Mucosa of descending colon (tissue), 3 donors: ENCODE measurements at regions not wholly inside any gene's neighbourhood (a gene's known extent, or its start where the extent isn't known, plus 50 kb on each side); places are given as distances from the start of the nearest gene placed in this dataset.

ENCODE experiments used
- ATAC-seq: fragments of 200-7000 bp; cut with Tn5 transposase; one replicate; pipeline ENCODE4 v1.9.1; 2020; ENCODE audit warnings: mild to moderate bottlenecking, moderate library complexity
- DNase-seq, 3 donors: peaks; one replicate each; pipeline ENCODE4 v3.0.0-alpha.2; 2020
- H3K36me3 ChIP-seq: fragments of 200-600 bp; one replicate; pipeline ENCODE4 v1.8.0; 2021; ENCODE audit warnings: low read depth, mild to moderate bottlenecking
- H3K4me1 ChIP-seq: fragments of 200-600 bp; one replicate; pipeline ENCODE4 v1.8.0; 2021; ENCODE audit warnings: low read depth, mild to moderate bottlenecking
- H3K4me3 ChIP-seq: fragments of 200-600 bp; one replicate; pipeline ENCODE4 v1.8.0; 2021; ENCODE audit warnings: mild to moderate bottlenecking
- H3K9me3 ChIP-seq: fragments of 200-600 bp; one replicate; pipeline ENCODE4 v1.8.0; 2021; ENCODE audit warnings: mild to moderate bottlenecking
- CTCF ChIP-seq: fragments of 200-600 bp; IDR thresholded peaks from one replicate; pipeline ENCODE4 v1.8.0; 2022; ENCODE audit warnings: antibody characterized with exemption, mild to moderate bottlenecking
- intact Hi-C, 2 donors: fragments of 100-400 bp; cut with DNase I in 1 of 2; cut with micrococcal nuclease in 1 of 2; formaldehyde crosslinking; loops; one replicate each; pipeline versions ENCODE4 v1.11.0 to v1.11.1; 2022; cut with DNase I, micrococcal nuclease
- donor health status: DM: no; HTN: no; CAD: no; lungs with moderate emphysema.
- donor health status: DM: no; HTN: no; CAD: no.
- donor health status: DM: no; HTN: yes; CAD: no.

- no peaks in the 10 kb centered on the region for H3K9me3 ChIP-seq
- intact Hi-C loops = no loop called here
- no peak overlapping the region for H3K4me3 ChIP-seq
- no peaks in the 10 kb centered on the region for H3K4me1 ChIP-seq
- no peak for DNase-seq
- no peak for TF ChIP-seq CTCF
- no peaks in the 10 kb centered on the region for H3K36me3 ChIP-seq
- ATAC-seq = no peak
Observed at GRCh38 chr11:92881940-92882450, 87.5 kb upstream of the MTNR1B start.

GRCh38 chr11:92882828-92883611, 86.4 kb upstream of the MTNR1B start:
- Histone ChIP-seq H3K9me3 (no peaks in the 10 kb centered on the region), H3K4me3 (no peak overlapping the region), H3K36me3 (no peaks in the 10 kb centered on the region), H3K4me1 (no peaks in the 10 kb centered on the region)
- no peak for TF ChIP-seq CTCF
- DNase-seq (no peak), ATAC-seq (no peak)
- intact Hi-C loops = no loop called here

GRCh38 chr11:92885600-92885999, 83.9 kb upstream of the MTNR1B start:
- no peak for ATAC-seq
- intact Hi-C loops = no loop called here
- no peaks in the 10 kb centered on the region for H3K9me3 ChIP-seq

GRCh38 chr11:92886243-92886905, 83.1 kb upstream of the MTNR1B start:
- H3K4me3 ChIP-seq = no peak overlapping the region
- no peaks in the 10 kb centered on the region for H3K4me1 ChIP-seq
- ATAC-seq (peak; percentile 80), DNase-seq (peak in 2 of 3 donors; percentile 25 to 79)
- H3K9me3 ChIP-seq = no peaks in the 10 kb centered on the region
- TF ChIP-seq CTCF = peak; percentile 14
- H3K36me3 ChIP-seq = no peaks in the 10 kb centered on the region
- intact Hi-C loops = no loop called here

More at GRCh38 chr11:92885600-92885999, 83.9 kb upstream of the MTNR1B start:
- Histone ChIP-seq H3K4me1 (no peaks in the 10 kb centered on the region), H3K4me3 (no peak overlapping the region), H3K36me3 (no peaks in the 10 kb centered on the region)
- DNase-seq = no peak
- TF ChIP-seq CTCF = no peak

- ATAC-seq (no peak), DNase-seq (no peak)
- H3K4me3 ChIP-seq = no peak overlapping the region
- intact Hi-C loops = no loop called here
- no peak for TF ChIP-seq CTCF
- no peaks in the 10 kb centered on the region for H3K4me1 ChIP-seq
- H3K36me3 ChIP-seq = no peaks in the 10 kb centered on the region
- H3K9me3 ChIP-seq = no peaks in the 10 kb centered on the region
Observed at GRCh38 chr11:92888696-92889095, 80.8 kb upstream of the MTNR1B start.
